Transverse colon (tissue), 4 donors: ENCODE measurements at regions not wholly inside any gene's neighbourhood (a gene's known extent, or its start where the extent isn't known, plus 50 kb on each side); places are given as distances from the start of the nearest gene placed in this dataset.

Experiments used
- POLR2A ChIP-seq: fragments of 450-650 bp; IDR thresholded peaks from one replicate; pipeline ENCODE4 v1.6.1; 2016; ENCODE audit warnings: antibody characterized with exemption, mild to moderate bottlenecking, moderate library complexity
- POLR2AphosphoS5 ChIP-seq, 3 donors: sonication (generic); formaldehyde crosslinking; IDR thresholded peaks; one replicate each; pipeline ENCODE4 v1.6.1; 2016; ENCODE audit warnings: antibody characterized with exemption in 3 of 3
- TF ChIP-seq, protein P1 (sequence below), 5 experiments: fragments of 200-600 bp in 3 of 5; fragments of 450-650 bp in 2 of 5; sonication (generic) in 3 of 5; IDR thresholded peaks; 1 replicate in 2 of 5; 2 replicates in 3 of 5; pipeline ENCODE4 v1.5.1; 2016 to 2017; ENCODE audit warnings: antibody characterized with exemption in 5 of 5, inconsistent platforms in 3 of 5, mild to moderate bottlenecking in 2 of 5, moderate library complexity in 1 of 5

DNA sequence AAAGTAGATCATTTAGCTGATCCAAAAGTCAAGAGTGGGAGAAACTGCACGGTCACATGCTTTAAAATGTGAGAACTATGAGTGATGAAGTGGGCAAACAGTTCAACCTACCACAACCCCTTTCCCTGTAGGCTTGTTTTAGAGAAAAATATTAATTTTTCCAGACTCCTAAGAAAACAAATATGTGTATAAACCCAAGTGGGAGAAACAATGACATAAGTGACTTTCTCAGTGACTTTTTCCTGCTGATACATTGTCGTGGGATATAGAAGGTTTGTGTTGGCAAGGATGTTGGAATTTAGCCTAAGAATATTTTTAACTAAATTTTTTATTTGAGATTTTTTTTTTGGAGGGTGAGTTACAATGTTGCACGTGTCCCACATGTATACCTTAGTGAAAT is 321.7 kb downstream of the FIGN start:
- TF ChIP-seq, protein P1, sequence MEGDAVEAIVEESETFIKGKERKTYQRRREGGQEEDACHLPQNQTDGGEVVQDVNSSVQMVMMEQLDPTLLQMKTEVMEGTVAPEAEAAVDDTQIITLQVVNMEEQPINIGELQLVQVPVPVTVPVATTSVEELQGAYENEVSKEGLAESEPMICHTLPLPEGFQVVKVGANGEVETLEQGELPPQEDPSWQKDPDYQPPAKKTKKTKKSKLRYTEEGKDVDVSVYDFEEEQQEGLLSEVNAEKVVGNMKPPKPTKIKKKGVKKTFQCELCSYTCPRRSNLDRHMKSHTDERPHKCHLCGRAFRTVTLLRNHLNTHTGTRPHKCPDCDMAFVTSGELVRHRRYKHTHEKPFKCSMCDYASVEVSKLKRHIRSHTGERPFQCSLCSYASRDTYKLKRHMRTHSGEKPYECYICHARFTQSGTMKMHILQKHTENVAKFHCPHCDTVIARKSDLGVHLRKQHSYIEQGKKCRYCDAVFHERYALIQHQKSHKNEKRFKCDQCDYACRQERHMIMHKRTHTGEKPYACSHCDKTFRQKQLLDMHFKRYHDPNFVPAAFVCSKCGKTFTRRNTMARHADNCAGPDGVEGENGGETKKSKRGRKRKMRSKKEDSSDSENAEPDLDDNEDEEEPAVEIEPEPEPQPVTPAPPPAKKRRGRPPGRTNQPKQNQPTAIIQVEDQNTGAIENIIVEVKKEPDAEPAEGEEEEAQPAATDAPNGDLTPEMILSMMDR (IDR thresholded peaks at IDR 0.05): no peak
- TF ChIP-seq POLR2A (no peak), POLR2AphosphoS5 (IDR thresholded peaks at IDR 0.05) (no peak)
